A549 (cell line): ENCODE measurements at regions not wholly inside any gene's neighbourhood (a gene's known extent, or its start where the extent isn't known, plus 50 kb on each side); places are given as distances from the start of the nearest gene placed in this dataset.

Experiments used
- ATAC-seq, 2 experiments: fragments of 200-7000 bp in 1 of 2; fragments of >200 bp in 1 of 2; cut with Nextera tagmentation in 1 of 2; cut with Tn5 transposase in 1 of 2; 3 replicates each; pipeline versions ENCODE4 v1.8.0 to v1.9.1; 2018 to 2020; ENCODE audit warnings: mild to moderate bottlenecking in 1 of 2, moderate library complexity in 1 of 2
- CTCF ChIA-PET: fragments of 300-600 bp; sonication (Branson Sonifier 250); formaldehyde crosslinking; extraction: SDS; loops from one replicate; lab custom pipeline; 2021; ENCODE audit warnings: antibody characterized with exemption, inconsistent platforms; lab: Yijun Ruan, JAX
- POLR2A ChIA-PET: fragments of 350-600 bp; formaldehyde crosslinking; extraction: SDS; loops from one replicate; lab custom pipeline; 2021; ENCODE audit warnings: antibody characterized with exemption, inconsistent platforms; lab: Yijun Ruan, JAX
- DNase-seq, 2 experiments: peaks; one replicate each; pipeline versions ENCODE4 v3.0.0 to v3.0.0-alpha.2; 2011 to 2016; ENCODE audit warnings: low read depth in 1 of 2, low spot score in 1 of 2
- FAIRE-seq: peaks from 2 replicates; lab custom pipeline; 2011; peaks lifted over from hg19 to GRCh38; lab: Jason Lieb, UNC
- H3K27ac ChIP-seq, 2 experiments: fragments of >200 bp; sonication (Bioruptor Twin); formaldehyde crosslinking; 3 replicates each; pipeline ENCODE4 v1.5.1; 2016 to 2017
- H3K4me1 ChIP-seq: fragments of >200 bp; sonication (Bioruptor Twin); formaldehyde crosslinking; 3 replicates; pipeline ENCODE4 v1.6.1; 2016
- H3K4me2 ChIP-seq: fragments of >200 bp; sonication (Bioruptor Twin); formaldehyde crosslinking; 3 replicates; pipeline ENCODE4 v1.6.1; 2016
- H3K4me3 ChIP-seq: fragments of >200 bp; sonication (Bioruptor Twin); formaldehyde crosslinking; 3 replicates; pipeline ENCODE4 v1.5.1; 2016
- H3K9me3 ChIP-seq: fragments of >200 bp; sonication (Bioruptor Twin); formaldehyde crosslinking; 3 replicates; pipeline ENCODE4 v1.6.1; 2016
- BHLHE40 ChIP-seq: IDR thresholded peaks from 2 replicates; pipeline ENCODE4 v1.6.1; 2012; ENCODE audit warnings: low read depth, low read length, inconsistent platforms
- CBX2 ChIP-seq: fragments of 200-600 bp; sonication (generic); IDR thresholded peaks from 2 replicates; pipeline ENCODE4 v1.6.1; 2016; ENCODE audit warnings: low read depth, mild to moderate bottlenecking, borderline replicate concordance
- CBX8 ChIP-seq: fragments of 200-600 bp; sonication (generic); IDR thresholded peaks from 2 replicates; pipeline ENCODE4 v1.6.1; 2016
- CHD2 ChIP-seq: fragments of 150-350 bp; IDR thresholded peaks from 2 replicates; pipeline ENCODE4 v1.6.1; 2014; ENCODE audit warnings: low read length; ENCODE audit not compliant: partially characterized antibody
- CHD4 ChIP-seq: fragments of 200-600 bp; sonication (generic); IDR thresholded peaks from 2 replicates; pipeline ENCODE4 v1.6.1; 2016; ENCODE audit warnings: antibody characterized with exemption, mild to moderate bottlenecking, borderline replicate concordance
- EHMT2 ChIP-seq: fragments of 200-600 bp; sonication (generic); IDR thresholded peaks from 2 replicates; pipeline ENCODE4 v1.6.1; 2016; ENCODE audit warnings: antibody characterized with exemption, low read depth, mild to moderate bottlenecking, moderate library complexity
- EP300 ChIP-seq, 2 experiments: fragments of >200 bp; sonication (Bioruptor Twin); formaldehyde crosslinking; IDR thresholded peaks; 2 replicates in 1 of 2; 3 replicates in 1 of 2; pipeline ENCODE4 v1.6.1; 2016 to 2017
- ESRRA ChIP-seq: fragments of 150-350 bp; IDR thresholded peaks from 2 replicates; pipeline ENCODE4 v1.6.1; 2014; ENCODE audit warnings: mild to moderate bottlenecking, low read length, borderline replicate concordance
- FOSB ChIP-seq: fragments of 250-450 bp; sonication (Bioruptor Pico); IDR thresholded peaks from 2 replicates; pipeline ENCODE4 v1.5.0; 2020; ENCODE audit warnings: mild to moderate bottlenecking, moderate library complexity
- FOSL2 ChIP-seq, 2 experiments: fragments of 450-650 bp in 1 of 2; fragments of >200 bp in 1 of 2; sonication (Bioruptor Twin) in 1 of 2; formaldehyde crosslinking; IDR thresholded peaks; 2 replicates each; pipeline versions ENCODE4 v1.5.0 to v1.6.1; 2016 to 2020; ENCODE audit warnings: mild to moderate bottlenecking in 1 of 2, moderate library complexity in 1 of 2
- GATA3 ChIP-seq: IDR thresholded peaks from 2 replicates; pipeline ENCODE4 v1.6.1; 2012; ENCODE audit warnings: borderline replicate concordance
- HOXA7 ChIP-seq: fragments of 250-450 bp; sonication (Bioruptor Pico); IDR thresholded peaks from 2 replicates; pipeline ENCODE4 v1.5.0; 2020; ENCODE audit warnings: mild to moderate bottlenecking, moderate library complexity
- HOXB5 ChIP-seq: fragments of 250-450 bp; sonication (Bioruptor Pico); IDR thresholded peaks from 2 replicates; pipeline ENCODE4 v1.5.0; 2020; ENCODE audit warnings: mild to moderate bottlenecking, moderate library complexity
- JUN ChIP-seq, 2 experiments: fragments of >200 bp; sonication (Bioruptor Twin); formaldehyde crosslinking; IDR thresholded peaks; 2 replicates in 1 of 2; 3 replicates in 1 of 2; pipeline ENCODE4 v1.6.1; 2016 to 2017
- JUNB ChIP-seq: fragments of >200 bp; sonication (Bioruptor Twin); formaldehyde crosslinking; IDR thresholded peaks from 2 replicates; pipeline ENCODE4 v1.6.1; 2016
- KDM1A ChIP-seq: fragments of 200-600 bp; sonication (generic); IDR thresholded peaks from 2 replicates; pipeline ENCODE4 v1.6.1; 2016; ENCODE audit warnings: low read depth, mild to moderate bottlenecking
- KDM5A ChIP-seq: fragments of 200-600 bp; sonication (generic); IDR thresholded peaks from 2 replicates; pipeline ENCODE4 v1.6.1; 2016; ENCODE audit warnings: antibody characterized with exemption, mild to moderate bottlenecking
- MAFK ChIP-seq: fragments of 450-650 bp; IDR thresholded peaks from 2 replicates; pipeline ENCODE4 v1.6.1; 2014; ENCODE audit not compliant: partially characterized antibody
- MYC ChIP-seq: IDR thresholded peaks from 2 replicates; pipeline ENCODE4 v1.6.1; 2012; ENCODE audit warnings: mild to moderate bottlenecking, inconsistent platforms, low read length, improper control_type of control experiment, borderline replicate concordance
- NPAS2 ChIP-seq: fragments of 250-450 bp; sonication (Bioruptor Pico); IDR thresholded peaks from 2 replicates; pipeline ENCODE4 v1.8.0; 2022; ENCODE audit warnings: mild to moderate bottlenecking, moderate library complexity, borderline replicate concordance
- PHF8 ChIP-seq: fragments of 200-600 bp; sonication (generic); IDR thresholded peaks from 2 replicates; pipeline ENCODE4 v1.6.1; 2016; ENCODE audit warnings: low read depth, mild to moderate bottlenecking, antibody characterized with exemption, moderate library complexity, borderline replicate concordance
- POLR2A ChIP-seq: IDR thresholded peaks from 2 replicates; pipeline ENCODE4 v1.6.1; 2012; ENCODE audit warnings: mild to moderate bottlenecking, low read length
- POLR2AphosphoS2 ChIP-seq: conservative IDR thresholded peaks from 2 replicates; pipeline ENCODE4 v1.6.1; 2012; ENCODE audit warnings: low read length, improper control_type of control experiment, inconsistent platforms
- RFX5 ChIP-seq: fragments of 450-650 bp; IDR thresholded peaks from 2 replicates; pipeline ENCODE4 v1.7.1; 2014; ENCODE audit warnings: antibody characterized with exemption, mild to moderate bottlenecking, moderate library complexity
- SREBF2 ChIP-seq: fragments of 450-650 bp; IDR thresholded peaks from 2 replicates; pipeline ENCODE4 v1.6.1; 2014; ENCODE audit warnings: mild to moderate bottlenecking, moderate library complexity
- TFCP2L1 ChIP-seq: fragments of 250-450 bp; sonication (Bioruptor Pico); IDR thresholded peaks from 2 replicates; pipeline ENCODE4 v1.5.0; 2021; ENCODE audit warnings: mild to moderate bottlenecking
- TP53 ChIP-seq: fragments of 250-450 bp; sonication (Bioruptor Pico); IDR thresholded peaks from 2 replicates; pipeline ENCODE4 v1.5.0; 2021; ENCODE audit warnings: mild to moderate bottlenecking, moderate library complexity
- ZFP36 ChIP-seq: fragments of 450-650 bp; IDR thresholded peaks from 2 replicates; pipeline ENCODE4 v1.6.1; 2014; ENCODE audit warnings: borderline replicate concordance; ENCODE audit not compliant: partially characterized antibody
- WGBS: methylation state at CpG from one replicate; pipeline ENCODE4 v1.1.6; 2017; ENCODE audit errors: missing lambda C conversion rate; 5-methylcytosine and 5-hydroxymethylcytosine counted together
- TF ChIP-seq, protein P1 (sequence below): fragments of 250-450 bp; sonication (Bioruptor Pico); IDR thresholded peaks from 2 replicates; pipeline ENCODE4 v1.5.0; 2020; ENCODE audit warnings: low read depth, mild to moderate bottlenecking, moderate library complexity
- TF ChIP-seq, protein P2 (sequence below): fragments of >200 bp; sonication (Bioruptor Twin); formaldehyde crosslinking; IDR thresholded peaks from 2 replicates; pipeline ENCODE4 v1.6.1; 2016
- TF ChIP-seq, protein P3 (sequence below): IDR thresholded peaks from 2 replicates; pipeline ENCODE4 v1.6.1; 2012
- TF ChIP-seq, protein P4 (sequence below): fragments of >200 bp; sonication (Bioruptor Twin); formaldehyde crosslinking; IDR thresholded peaks from 3 replicates; pipeline ENCODE4 v1.5.1; 2016
- TF ChIP-seq, protein P5 (sequence below): fragments of 250-450 bp; sonication (Bioruptor Pico); IDR thresholded peaks from 2 replicates; pipeline ENCODE4 v1.5.0; 2021; ENCODE audit warnings: mild to moderate bottlenecking, moderate library complexity, borderline replicate concordance

DNA sequence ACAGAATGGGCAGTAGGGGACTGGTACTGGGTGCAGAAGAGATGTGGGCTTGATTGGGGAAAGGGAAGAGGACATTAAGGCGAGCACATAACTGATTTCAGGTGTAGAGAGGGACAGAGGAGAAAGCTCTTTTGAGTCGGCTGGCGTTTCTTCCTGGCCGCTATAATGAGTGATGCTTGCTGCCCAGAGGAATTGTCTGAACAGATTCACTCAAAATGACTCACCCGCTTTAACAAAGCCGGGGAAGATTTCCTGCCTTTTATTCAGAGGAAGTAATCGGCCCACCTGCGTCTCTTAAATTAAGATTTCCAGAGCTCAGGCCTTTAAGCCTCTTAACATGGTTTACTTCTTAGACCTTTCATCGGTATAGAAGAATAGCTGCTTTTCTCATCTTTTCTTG lies 102.1 kb upstream of the AP1S2 start:
- WGBS = 57% methylated on average over 9 of the region's 9 CpGs
- Histone ChIP-seq H3K9me3 (no peaks in the 10 kb centered on the region), H3K4me3 (no peak overlapping the region)
- POLR2A ChIA-PET = no interaction called here
- no peak for DNase-seq
- TF ChIP-seq, protein P1, sequence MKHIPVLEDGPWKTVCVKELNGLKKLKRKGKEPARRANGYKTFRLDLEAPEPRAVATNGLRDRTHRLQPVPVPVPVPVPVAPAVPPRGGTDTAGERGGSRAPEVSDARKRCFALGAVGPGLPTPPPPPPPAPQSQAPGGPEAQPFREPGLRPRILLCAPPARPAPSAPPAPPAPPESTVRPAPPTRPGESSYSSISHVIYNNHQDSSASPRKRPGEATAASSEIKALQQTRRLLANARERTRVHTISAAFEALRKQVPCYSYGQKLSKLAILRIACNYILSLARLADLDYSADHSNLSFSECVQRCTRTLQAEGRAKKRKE = no peak
- TF ChIP-seq NPAS2 (CRISPR knock-in tag) = no peak
- TF ChIP-seq POLR2A = no peak
- no peak for TF ChIP-seq SREBF2
- no peak for TF ChIP-seq JUNB
- TF ChIP-seq TP53 (CRISPR knock-in tag) = no peak
- TF ChIP-seq ZFP36 = no peak
- TF ChIP-seq EHMT2 = no peak
- no peak for TF ChIP-seq MAFK
- no peak for TF ChIP-seq KDM1A
- TF ChIP-seq CHD4 = no peak
- TF ChIP-seq, protein P2, sequence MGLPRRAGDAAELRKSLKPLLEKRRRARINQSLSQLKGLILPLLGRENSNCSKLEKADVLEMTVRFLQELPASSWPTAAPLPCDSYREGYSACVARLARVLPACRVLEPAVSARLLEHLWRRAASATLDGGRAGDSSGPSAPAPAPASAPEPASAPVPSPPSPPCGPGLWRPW = no peak
- TF ChIP-seq, protein P3, sequence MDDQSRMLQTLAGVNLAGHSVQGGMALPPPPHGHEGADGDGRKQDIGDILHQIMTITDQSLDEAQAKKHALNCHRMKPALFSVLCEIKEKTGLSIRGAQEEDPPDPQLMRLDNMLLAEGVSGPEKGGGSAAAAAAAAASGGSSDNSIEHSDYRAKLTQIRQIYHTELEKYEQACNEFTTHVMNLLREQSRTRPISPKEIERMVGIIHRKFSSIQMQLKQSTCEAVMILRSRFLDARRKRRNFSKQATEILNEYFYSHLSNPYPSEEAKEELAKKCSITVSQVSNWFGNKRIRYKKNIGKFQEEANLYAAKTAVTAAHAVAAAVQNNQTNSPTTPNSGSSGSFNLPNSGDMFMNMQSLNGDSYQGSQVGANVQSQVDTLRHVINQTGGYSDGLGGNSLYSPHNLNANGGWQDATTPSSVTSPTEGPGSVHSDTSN = no peak
- TF ChIP-seq, protein P4, sequence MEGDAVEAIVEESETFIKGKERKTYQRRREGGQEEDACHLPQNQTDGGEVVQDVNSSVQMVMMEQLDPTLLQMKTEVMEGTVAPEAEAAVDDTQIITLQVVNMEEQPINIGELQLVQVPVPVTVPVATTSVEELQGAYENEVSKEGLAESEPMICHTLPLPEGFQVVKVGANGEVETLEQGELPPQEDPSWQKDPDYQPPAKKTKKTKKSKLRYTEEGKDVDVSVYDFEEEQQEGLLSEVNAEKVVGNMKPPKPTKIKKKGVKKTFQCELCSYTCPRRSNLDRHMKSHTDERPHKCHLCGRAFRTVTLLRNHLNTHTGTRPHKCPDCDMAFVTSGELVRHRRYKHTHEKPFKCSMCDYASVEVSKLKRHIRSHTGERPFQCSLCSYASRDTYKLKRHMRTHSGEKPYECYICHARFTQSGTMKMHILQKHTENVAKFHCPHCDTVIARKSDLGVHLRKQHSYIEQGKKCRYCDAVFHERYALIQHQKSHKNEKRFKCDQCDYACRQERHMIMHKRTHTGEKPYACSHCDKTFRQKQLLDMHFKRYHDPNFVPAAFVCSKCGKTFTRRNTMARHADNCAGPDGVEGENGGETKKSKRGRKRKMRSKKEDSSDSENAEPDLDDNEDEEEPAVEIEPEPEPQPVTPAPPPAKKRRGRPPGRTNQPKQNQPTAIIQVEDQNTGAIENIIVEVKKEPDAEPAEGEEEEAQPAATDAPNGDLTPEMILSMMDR = no peak
- TF ChIP-seq KDM5A = no peak
- TF ChIP-seq CHD2 = no peak
- no peak for TF ChIP-seq BHLHE40
- TF ChIP-seq, all 56 proteins: peak for 0
- Histone ChIP-seq H3K4me2 (no peak overlapping the region), H3K4me1 (no peaks in the 10 kb centered on the region), H3K27ac (no peak overlapping the region)
- FAIRE-seq = no peak
- CTCF ChIA-PET = no interaction called here
- no peak for ATAC-seq

DNA sequence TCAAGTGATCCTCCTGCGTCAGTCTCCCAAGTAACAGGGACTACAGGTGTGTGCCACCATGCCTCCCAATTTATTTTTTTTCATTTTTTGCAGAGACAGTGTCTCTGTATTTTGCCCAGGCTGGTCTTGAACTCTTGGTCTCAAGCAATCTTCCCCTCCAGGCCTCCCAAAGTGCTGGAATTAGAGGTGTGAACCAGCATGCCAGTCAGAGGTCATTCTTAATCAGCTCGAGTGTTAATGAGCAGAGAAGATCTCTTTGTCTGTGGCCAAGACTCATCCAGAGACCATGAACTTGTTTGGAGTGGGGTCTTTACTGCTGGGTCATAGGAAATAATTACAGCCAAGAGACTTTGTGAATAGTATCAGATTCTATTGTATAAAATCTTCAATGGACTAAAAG lies 99.2 kb upstream of the AP1S2 start:
- 37% methylated on average over 2 of the region's 2 CpGs for WGBS
- FAIRE-seq (no peak), DNase-seq (no peak), ATAC-seq (no peak)
- H3K27ac ChIP-seq = no peak overlapping the region
- no peaks in the 10 kb centered on the region for H3K4me1 ChIP-seq
- TF ChIP-seq ZFP36 = no peak
- TF ChIP-seq KDM5A = no peak
- no peak for TF ChIP-seq CBX2
- TF ChIP-seq RFX5 = no peak
- no peak for TF ChIP-seq EP300 (IDR thresholded peaks at IDR 0.05)
- TF ChIP-seq FOSL2 (IDR thresholded peaks at IDR 0.05) = no peak
- TF ChIP-seq FOSL2 (CRISPR knock-in tag; IDR thresholded peaks at IDR 0.05) = no peak
- TF ChIP-seq, protein P5, sequence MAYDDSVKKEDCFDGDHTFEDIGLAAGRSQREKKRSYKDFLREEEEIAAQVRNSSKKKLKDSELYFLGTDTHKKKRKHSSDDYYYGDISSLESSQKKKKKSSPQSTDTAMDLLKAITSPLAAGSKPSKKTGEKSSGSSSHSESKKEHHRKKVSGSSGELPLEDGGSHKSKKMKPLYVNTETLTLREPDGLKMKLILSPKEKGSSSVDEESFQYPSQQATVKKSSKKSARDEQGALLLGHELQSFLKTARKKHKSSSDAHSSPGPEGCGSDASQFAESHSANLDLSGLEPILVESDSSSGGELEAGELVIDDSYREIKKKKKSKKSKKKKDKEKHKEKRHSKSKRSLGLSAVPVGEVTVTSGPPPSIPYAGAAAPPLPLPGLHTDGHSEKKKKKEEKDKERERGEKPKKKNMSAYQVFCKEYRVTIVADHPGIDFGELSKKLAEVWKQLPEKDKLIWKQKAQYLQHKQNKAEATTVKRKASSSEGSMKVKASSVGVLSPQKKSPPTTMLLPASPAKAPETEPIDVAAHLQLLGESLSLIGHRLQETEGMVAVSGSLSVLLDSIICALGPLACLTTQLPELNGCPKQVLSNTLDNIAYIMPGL = no peak
- no peak for TF ChIP-seq ESRRA
- no peak for TF ChIP-seq PHF8
- TF ChIP-seq TFCP2L1 = no peak
- TF ChIP-seq HOXB5 (CRISPR knock-in tag) = no peak
- no peak for TF ChIP-seq GATA3
- no peak for TF ChIP-seq POLR2AphosphoS2
- no peak for TF ChIP-seq SREBF2
- no peak for TF ChIP-seq CBX8
- no peak for TF ChIP-seq MYC
- no peak for TF ChIP-seq FOSB
- TF ChIP-seq HOXA7 (CRISPR knock-in tag) = no peak
- no peak for TF ChIP-seq JUN (IDR thresholded peaks at IDR 0.05)
- TF ChIP-seq, protein P2 = no peak
- no peak overlapping the region for H3K4me2 ChIP-seq
- ChIA-PET POLR2A (no interaction called here), CTCF (no interaction called here)
- no peaks in the 10 kb centered on the region for H3K9me3 ChIP-seq
- H3K4me3 ChIP-seq = no peak overlapping the region
